ENCODE measurements at regions not wholly inside any gene's neighbourhood (a gene's known extent, or its start where the extent isn't known, plus 50 kb on each side); places are given as distances from the start of the nearest gene placed in this dataset.

GRCh38 chr7:16113058-16113457 lies 308.3 kb downstream of the CRPPA start:
- no peaks in the 10 kb centered on the region for H3K4me1 ChIP-seq
- H3K36me3 ChIP-seq, result peaks cover 3% of the 10 kb centered on the region
- H3K27me3 ChIP-seq (ENCODE audit: low read depth), result no peaks in the 10 kb centered on the region
- H3K27ac ChIP-seq (replicated peaks), result no peak overlapping the region
- no peak for DNase-seq
- TF ChIP-seq, protein P1, sequence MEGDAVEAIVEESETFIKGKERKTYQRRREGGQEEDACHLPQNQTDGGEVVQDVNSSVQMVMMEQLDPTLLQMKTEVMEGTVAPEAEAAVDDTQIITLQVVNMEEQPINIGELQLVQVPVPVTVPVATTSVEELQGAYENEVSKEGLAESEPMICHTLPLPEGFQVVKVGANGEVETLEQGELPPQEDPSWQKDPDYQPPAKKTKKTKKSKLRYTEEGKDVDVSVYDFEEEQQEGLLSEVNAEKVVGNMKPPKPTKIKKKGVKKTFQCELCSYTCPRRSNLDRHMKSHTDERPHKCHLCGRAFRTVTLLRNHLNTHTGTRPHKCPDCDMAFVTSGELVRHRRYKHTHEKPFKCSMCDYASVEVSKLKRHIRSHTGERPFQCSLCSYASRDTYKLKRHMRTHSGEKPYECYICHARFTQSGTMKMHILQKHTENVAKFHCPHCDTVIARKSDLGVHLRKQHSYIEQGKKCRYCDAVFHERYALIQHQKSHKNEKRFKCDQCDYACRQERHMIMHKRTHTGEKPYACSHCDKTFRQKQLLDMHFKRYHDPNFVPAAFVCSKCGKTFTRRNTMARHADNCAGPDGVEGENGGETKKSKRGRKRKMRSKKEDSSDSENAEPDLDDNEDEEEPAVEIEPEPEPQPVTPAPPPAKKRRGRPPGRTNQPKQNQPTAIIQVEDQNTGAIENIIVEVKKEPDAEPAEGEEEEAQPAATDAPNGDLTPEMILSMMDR (IDR thresholded peaks at IDR 0.05; ENCODE audit: borderline replicate concordance), result no peak
- peaks cover 56% of the 10 kb centered on the region for H3K9me3 ChIP-seq (replicated peaks)
- intact Hi-C loops (cut with micrococcal nuclease), result loop anchor here (10.0 kb wide), 1 partner anchor 452 kb away; no protein-coding TSS in a partner anchor
- H3K4me3 ChIP-seq, result no peak overlapping the region

- Histone ChIP-seq H3K36me3 (peaks cover 14% of the 10 kb centered on the region), H3K9me3 (replicated peaks) (peaks cover 62% of the 10 kb centered on the region), H3K27ac (replicated peaks) (no peak overlapping the region), H3K4me3 (no peak overlapping the region), H3K27me3 (ENCODE audit: low read depth) (no peaks in the 10 kb centered on the region), H3K4me1 (no peaks in the 10 kb centered on the region)
- TF ChIP-seq, protein P1 (IDR thresholded peaks at IDR 0.05; ENCODE audit: borderline replicate concordance), result no peak
- DNase-seq, result no peak
- intact Hi-C loops (cut with micrococcal nuclease), result no loop called here
These were observed 314.5 kb downstream of the CRPPA start for GRCh38 chr7:16106869-16107268.

DNA sequence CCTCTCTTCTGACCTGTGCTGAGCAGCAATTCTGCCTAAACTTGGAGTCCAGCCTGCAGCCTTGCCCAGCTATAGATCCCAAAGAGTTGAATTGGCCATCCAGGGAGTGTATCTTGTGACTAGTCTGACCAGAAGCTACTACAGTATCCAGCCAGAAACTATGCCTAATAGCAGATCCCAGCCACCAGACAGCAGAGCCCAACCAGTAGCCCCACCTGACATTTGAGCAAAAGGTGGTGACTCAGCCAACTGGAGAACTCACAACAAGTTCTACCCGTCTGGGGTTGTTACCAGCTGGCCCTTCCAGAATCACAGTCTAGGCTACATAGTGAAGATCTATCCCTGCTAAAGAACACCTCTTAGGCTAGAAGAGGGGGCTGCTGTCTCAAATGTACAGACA lies 315.0 kb downstream of the CRPPA start:
- H3K27me3 ChIP-seq (ENCODE audit: low read depth), result no peaks in the 10 kb centered on the region
- H3K4me3 ChIP-seq, result no peak overlapping the region
- H3K27ac ChIP-seq (replicated peaks), result no peak overlapping the region
- intact Hi-C loops (cut with micrococcal nuclease), result no loop called here
- TF ChIP-seq, protein P1 (IDR thresholded peaks at IDR 0.05; ENCODE audit: borderline replicate concordance), result no peak
- peaks cover 67% of the 10 kb centered on the region for H3K9me3 ChIP-seq (replicated peaks)
- peaks cover 14% of the 10 kb centered on the region for H3K36me3 ChIP-seq
- H3K4me1 ChIP-seq, result no peaks in the 10 kb centered on the region
- no peak for DNase-seq

DNA sequence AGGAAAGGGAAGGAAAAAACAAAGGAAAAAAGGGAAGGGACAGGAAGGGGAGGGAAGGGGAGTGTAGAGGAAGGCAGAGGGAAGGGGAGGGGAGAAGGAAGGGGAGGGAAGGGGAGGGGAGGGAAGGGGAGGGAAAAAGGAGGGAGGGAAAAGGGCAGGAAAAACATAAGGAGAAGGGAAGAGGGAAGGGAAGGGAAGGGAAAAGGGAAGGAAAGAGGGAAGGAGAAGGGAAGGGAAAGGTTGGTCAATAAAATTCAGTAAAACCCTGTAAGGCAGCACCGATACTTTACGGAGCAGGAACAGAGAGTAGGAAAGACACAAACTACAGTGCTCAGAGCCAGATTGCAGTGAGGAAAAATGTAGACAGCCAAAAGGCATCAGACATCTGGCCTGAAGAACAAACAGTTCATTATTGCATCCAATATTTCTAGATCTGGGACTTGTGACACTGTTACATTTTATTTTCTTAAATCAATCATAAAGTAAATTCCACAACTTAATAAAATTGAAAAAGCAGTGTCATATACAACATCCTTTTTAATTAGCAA lies 322.0 kb downstream of the CRPPA start:
- Histone ChIP-seq H3K27me3 (ENCODE audit: low read depth) (no peaks in the 10 kb centered on the region), H3K36me3 (no peaks in the 10 kb centered on the region), H3K27ac (replicated peaks) (peak overlapping the region; percentile 11), H3K4me1 (peaks cover 30% of the 10 kb centered on the region), H3K4me3 (no peak overlapping the region), H3K9me3 (replicated peaks) (peaks cover 15% of the 10 kb centered on the region)
- TF ChIP-seq, protein P1 (IDR thresholded peaks at IDR 0.05; ENCODE audit: borderline replicate concordance), result no peak
- intact Hi-C loops (cut with micrococcal nuclease), result no loop called here
- DNase-seq, result no peak

GRCh38 chr7:16098585-16099179 lies 322.7 kb downstream of the CRPPA start:
- Histone ChIP-seq H3K4me1 (peaks cover 30% of the 10 kb centered on the region), H3K27ac (replicated peaks) (peak overlapping the region; percentile 11), H3K4me3 (no peak overlapping the region), H3K27me3 (ENCODE audit: low read depth) (no peaks in the 10 kb centered on the region), H3K36me3 (no peaks in the 10 kb centered on the region), H3K9me3 (replicated peaks) (peaks cover 15% of the 10 kb centered on the region)
- TF ChIP-seq, protein P1 (IDR thresholded peaks at IDR 0.05; ENCODE audit: borderline replicate concordance), result peak; percentile 91
- intact Hi-C loops (cut with micrococcal nuclease), result no loop called here
- DNase-seq, result no peak
